Hepatocyte (in vitro differentiated cells): ENCODE measurements at regions not wholly inside any gene's neighbourhood (a gene's known extent, or its start where the extent isn't known, plus 50 kb on each side); places are given as distances from the start of the nearest gene placed in this dataset.

Experiments used
- DNase-seq: peaks from one replicate; pipeline ENCODE4 v3.0.0-alpha.2; 2016; ENCODE audit warnings: low spot score
- H2AFZ ChIP-seq: fragments of 200-600 bp; sonication (generic); 2 replicates; pipeline ENCODE4 v1.6.0; 2016; ENCODE audit warnings: antibody characterized with exemption, mild to moderate bottlenecking
- H3K27ac ChIP-seq: fragments of 200-600 bp; sonication (generic); 2 replicates; pipeline ENCODE4 v1.5.1; 2016; ENCODE audit warnings: mild to moderate bottlenecking
- H3K27me3 ChIP-seq: fragments of 200-600 bp; sonication (generic); 2 replicates; pipeline ENCODE4 v1.6.1; 2016
- H3K36me3 ChIP-seq: fragments of 200-600 bp; sonication (generic); replicated peaks from 2 replicates; pipeline ENCODE4 v1.5.1; 2016; ENCODE audit warnings: low read depth; ENCODE audit not compliant: insufficient read depth
- H3K4me1 ChIP-seq: fragments of 200-600 bp; sonication (generic); 2 replicates; pipeline ENCODE4 v1.5.1; 2016; ENCODE audit warnings: mild to moderate bottlenecking, moderate library complexity; ENCODE audit not compliant: insufficient read depth
- H3K4me2 ChIP-seq: fragments of 200-600 bp; sonication (generic); 2 replicates; pipeline ENCODE4 v1.6.0; 2016
- H3K4me3 ChIP-seq: fragments of 200-600 bp; sonication (generic); 2 replicates; pipeline ENCODE4 v1.5.1; 2016; ENCODE audit warnings: mild to moderate bottlenecking
- H3K79me2 ChIP-seq: fragments of 200-600 bp; sonication (generic); 2 replicates; pipeline ENCODE4 v1.6.0; 2017; ENCODE audit warnings: mild to moderate bottlenecking
- H3K9me2 ChIP-seq: fragments of 200-600 bp; sonication (generic); replicated peaks from 2 replicates; pipeline ENCODE4 v1.6.0; 2017; ENCODE audit warnings: mild to moderate bottlenecking; ENCODE audit not compliant: insufficient read depth
- H3K9me3 ChIP-seq: fragments of 200-600 bp; sonication (generic); 2 replicates; pipeline ENCODE4 v1.5.1; 2016; ENCODE audit warnings: low read depth, mild to moderate bottlenecking
- H4K20me1 ChIP-seq: fragments of 200-600 bp; sonication (generic); 2 replicates; pipeline ENCODE4 v1.6.0; 2016; ENCODE audit warnings: mild to moderate bottlenecking; ENCODE audit not compliant: insufficient read depth, poor library complexity, severe bottlenecking
- EZH2 ChIP-seq: fragments of 200-600 bp; sonication (generic); IDR thresholded peaks from 2 replicates; pipeline ENCODE4 v1.6.1; 2016; ENCODE audit warnings: antibody characterized with exemption, mild to moderate bottlenecking, borderline replicate concordance
- EZH2phosphoT487 ChIP-seq: fragments of 200-600 bp; sonication (generic); IDR thresholded peaks from one replicate; pipeline ENCODE4 v1.6.1; 2018; ENCODE audit warnings: antibody characterized with exemption, mild to moderate bottlenecking, low read depth, moderate library complexity; ENCODE audit not compliant: unreplicated experiment, severe bottlenecking
- WGBS: methylation state at CpG from one replicate; pipeline ENCODE4 v1.1.6; 2016; ENCODE audit warnings: low lambda C conversion rate; ENCODE audit errors: missing lambda C conversion rate; 5-methylcytosine and 5-hydroxymethylcytosine counted together
- TF ChIP-seq, protein P1 (sequence below): fragments of 200-600 bp; sonication (generic); IDR thresholded peaks from 2 replicates; pipeline ENCODE4 v1.5.1; 2016; ENCODE audit warnings: antibody characterized with exemption, mild to moderate bottlenecking; ENCODE audit not compliant: poor library complexity

DNA sequence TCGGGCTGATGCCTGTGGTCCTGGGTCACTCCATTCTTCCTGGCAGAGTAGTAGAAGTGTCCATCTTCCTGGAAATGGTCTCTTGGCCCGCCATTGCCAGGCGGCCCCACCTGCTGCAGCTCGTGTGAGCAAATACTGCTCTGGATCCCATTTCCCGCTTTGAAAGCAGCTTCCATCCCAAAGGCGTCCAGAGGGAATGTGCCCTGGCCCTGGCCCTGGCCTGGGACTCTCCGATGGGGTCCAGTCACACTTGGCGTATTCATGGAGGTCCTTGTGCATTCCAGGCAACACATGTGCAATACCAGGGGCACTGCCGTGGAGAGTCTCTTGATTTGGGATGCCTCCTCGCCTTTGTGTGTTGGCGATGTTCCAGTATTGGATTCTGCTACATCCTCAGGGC, 111.1 kb downstream of the SNRPN start:
- H4K20me1 ChIP-seq, result no peaks in the 10 kb centered on the region
- H3K9me2 ChIP-seq, result no peaks in the 10 kb centered on the region
- 91% methylated on average over 11 of the region's 11 CpGs for WGBS
- H3K79me2 ChIP-seq, result no peaks in the 10 kb centered on the region
- H3K9me3 ChIP-seq, result peaks cover 63% of the 10 kb centered on the region
- no peak overlapping the region for H2AFZ ChIP-seq
- H3K36me3 ChIP-seq, result peaks cover 4% of the 10 kb centered on the region
- H3K4me1 ChIP-seq, result no peaks in the 10 kb centered on the region
- DNase-seq, result no peak
- no peak overlapping the region for H3K4me3 ChIP-seq
- TF ChIP-seq EZH2phosphoT487 (no peak), EZH2 (no peak)
- TF ChIP-seq, protein P1, sequence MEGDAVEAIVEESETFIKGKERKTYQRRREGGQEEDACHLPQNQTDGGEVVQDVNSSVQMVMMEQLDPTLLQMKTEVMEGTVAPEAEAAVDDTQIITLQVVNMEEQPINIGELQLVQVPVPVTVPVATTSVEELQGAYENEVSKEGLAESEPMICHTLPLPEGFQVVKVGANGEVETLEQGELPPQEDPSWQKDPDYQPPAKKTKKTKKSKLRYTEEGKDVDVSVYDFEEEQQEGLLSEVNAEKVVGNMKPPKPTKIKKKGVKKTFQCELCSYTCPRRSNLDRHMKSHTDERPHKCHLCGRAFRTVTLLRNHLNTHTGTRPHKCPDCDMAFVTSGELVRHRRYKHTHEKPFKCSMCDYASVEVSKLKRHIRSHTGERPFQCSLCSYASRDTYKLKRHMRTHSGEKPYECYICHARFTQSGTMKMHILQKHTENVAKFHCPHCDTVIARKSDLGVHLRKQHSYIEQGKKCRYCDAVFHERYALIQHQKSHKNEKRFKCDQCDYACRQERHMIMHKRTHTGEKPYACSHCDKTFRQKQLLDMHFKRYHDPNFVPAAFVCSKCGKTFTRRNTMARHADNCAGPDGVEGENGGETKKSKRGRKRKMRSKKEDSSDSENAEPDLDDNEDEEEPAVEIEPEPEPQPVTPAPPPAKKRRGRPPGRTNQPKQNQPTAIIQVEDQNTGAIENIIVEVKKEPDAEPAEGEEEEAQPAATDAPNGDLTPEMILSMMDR, result no peak
- no peak overlapping the region for H3K27ac ChIP-seq
- H3K4me2 ChIP-seq, result no peak overlapping the region
- H3K27me3 ChIP-seq, result no peaks in the 10 kb centered on the region

DNA sequence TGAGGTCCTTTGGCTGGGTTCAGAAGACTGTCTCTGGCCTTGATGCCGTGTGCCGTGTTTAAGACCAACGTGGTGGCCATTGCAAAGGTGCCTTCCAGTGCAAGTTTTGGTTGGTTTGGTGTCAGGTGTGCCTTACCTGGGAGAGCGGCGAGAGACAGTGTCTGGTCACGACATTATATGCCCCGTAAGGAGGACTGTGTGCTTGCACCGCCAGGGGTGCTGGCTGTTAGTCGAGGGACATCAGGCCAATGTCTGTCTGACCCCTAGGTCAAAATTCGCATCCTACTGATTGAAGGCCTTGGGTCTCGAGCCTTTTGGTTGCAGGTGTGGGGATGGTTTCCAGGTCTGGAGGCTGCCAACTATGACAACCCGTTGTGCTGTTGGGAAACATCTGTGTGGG, 111.9 kb downstream of the SNRPN start:
- Histone ChIP-seq H3K4me2 (no peak overlapping the region), H4K20me1 (no peaks in the 10 kb centered on the region), H3K9me2 (no peaks in the 10 kb centered on the region), H3K79me2 (no peaks in the 10 kb centered on the region), H3K4me1 (no peaks in the 10 kb centered on the region), H3K4me3 (no peak overlapping the region), H3K36me3 (peaks cover 4% of the 10 kb centered on the region), H3K27ac (no peak overlapping the region), H3K9me3 (peaks cover 61% of the 10 kb centered on the region), H2AFZ (no peak overlapping the region), H3K27me3 (no peaks in the 10 kb centered on the region)
- no peak for TF ChIP-seq EZH2phosphoT487
- no peak for TF ChIP-seq EZH2
- TF ChIP-seq, protein P1, result no peak
- 87% methylated on average over 12 of the region's 12 CpGs for WGBS
- DNase-seq, result no peak

DNA sequence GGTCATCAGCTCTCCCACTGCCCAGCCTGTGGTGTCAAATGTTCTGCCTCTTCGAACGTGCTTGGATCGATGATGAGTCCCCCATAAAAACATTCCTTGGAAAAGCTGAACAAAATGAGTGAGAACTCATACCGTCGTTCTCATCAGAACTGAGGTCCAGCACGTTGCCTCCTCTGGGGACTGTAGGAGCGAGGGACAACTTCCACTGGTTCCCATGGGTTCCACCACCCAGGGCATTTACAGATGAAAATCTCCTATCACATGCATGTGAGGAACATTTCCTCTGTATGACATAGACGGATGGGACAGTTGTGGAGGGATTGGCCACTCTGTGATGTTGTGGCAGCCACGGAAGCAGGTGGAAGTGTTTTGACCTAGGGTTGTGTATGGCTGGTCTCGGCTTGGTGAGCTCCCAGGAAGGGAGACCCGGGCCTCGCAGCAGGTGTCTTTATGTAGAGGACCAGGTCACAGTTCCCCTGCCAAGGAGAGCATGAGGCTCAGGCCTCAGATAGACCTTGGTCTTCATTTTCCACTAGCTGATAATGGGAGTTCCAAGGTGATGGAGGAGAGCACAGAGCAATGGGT, 113.0 kb downstream of the SNRPN start:
- Histone ChIP-seq H2AFZ (no peak overlapping the region), H3K9me3 (peaks cover 57% of the 10 kb centered on the region)
- 89% methylated on average over 12 of the region's 12 CpGs for WGBS

More for the DNA sequence above, 113.0 kb downstream of the SNRPN start:
- Histone ChIP-seq H3K27ac (no peak overlapping the region), H3K4me1 (no peaks in the 10 kb centered on the region), H3K36me3 (peaks cover 4% of the 10 kb centered on the region), H3K9me2 (no peaks in the 10 kb centered on the region), H3K79me2 (no peaks in the 10 kb centered on the region), H4K20me1 (no peaks in the 10 kb centered on the region), H3K4me3 (no peak overlapping the region), H3K4me2 (no peak overlapping the region), H3K27me3 (no peaks in the 10 kb centered on the region)
- TF ChIP-seq EZH2 (no peak), EZH2phosphoT487 (no peak)
- TF ChIP-seq, protein P1, result no peak
- no peak for DNase-seq
